A549 (cell line): ENCODE measurements at regions not wholly inside any gene's neighbourhood (a gene's known extent, or its start where the extent isn't known, plus 50 kb on each side); places are given as distances from the start of the nearest gene placed in this dataset.

Source experiments
- CTCF ChIP-seq: fragments of >200 bp; sonication (Bioruptor Twin); formaldehyde crosslinking; IDR thresholded peaks from 3 replicates; pipeline ENCODE4 v1.5.1; 2016
- FOSL2 ChIP-seq, 2 experiments: fragments of 450-650 bp in 1 of 2; fragments of >200 bp in 1 of 2; sonication (Bioruptor Twin) in 1 of 2; formaldehyde crosslinking; IDR thresholded peaks; 2 replicates each; pipeline versions ENCODE4 v1.5.0 to v1.6.1; 2016 to 2020; ENCODE audit warnings: mild to moderate bottlenecking in 1 of 2, moderate library complexity in 1 of 2
- HDAC2 ChIP-seq: fragments of 200-600 bp; sonication (generic); IDR thresholded peaks from 2 replicates; pipeline ENCODE4 v1.6.1; 2016
- POLR2A ChIP-seq: IDR thresholded peaks from 2 replicates; pipeline ENCODE4 v1.6.1; 2012; ENCODE audit warnings: mild to moderate bottlenecking, low read length
- RCOR1 ChIP-seq: fragments of 150-350 bp; IDR thresholded peaks from 2 replicates; pipeline ENCODE4 v1.6.1; 2014; ENCODE audit warnings: antibody characterized with exemption, low read length, low read depth
- TF ChIP-seq, protein P1 (sequence below): fragments of 150-350 bp; IDR thresholded peaks from 2 replicates; pipeline ENCODE4 v1.6.1; 2014; ENCODE audit warnings: low read depth, mild to moderate bottlenecking, low read length

DNA sequence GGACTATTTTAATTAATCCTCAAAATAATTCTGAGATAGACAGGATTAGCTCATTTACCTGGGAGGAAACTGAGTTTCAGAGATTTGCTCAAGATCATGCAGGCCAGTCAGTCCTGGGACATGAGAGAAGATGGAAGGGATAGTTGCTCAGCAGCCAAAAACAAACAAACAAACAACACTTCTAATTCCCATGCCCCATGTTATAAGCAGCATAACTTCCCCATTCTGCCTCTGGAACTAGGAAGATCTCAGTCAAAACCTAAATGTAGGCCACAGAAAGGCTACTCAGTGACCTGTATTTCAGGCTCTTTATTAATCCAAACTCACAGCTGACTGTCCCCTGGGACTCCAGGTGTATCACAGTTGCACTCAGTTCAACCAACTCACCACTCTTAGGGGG lies 489.2 kb upstream of the NBEA start:
- TF ChIP-seq RCOR1 (no peak), FOSL2 (IDR thresholded peaks at IDR 0.05) (no peak), FOSL2 (CRISPR knock-in tag; IDR thresholded peaks at IDR 0.05) (no peak), HDAC2 (no peak), CTCF (no peak), POLR2A (no peak)
- TF ChIP-seq, protein P1, sequence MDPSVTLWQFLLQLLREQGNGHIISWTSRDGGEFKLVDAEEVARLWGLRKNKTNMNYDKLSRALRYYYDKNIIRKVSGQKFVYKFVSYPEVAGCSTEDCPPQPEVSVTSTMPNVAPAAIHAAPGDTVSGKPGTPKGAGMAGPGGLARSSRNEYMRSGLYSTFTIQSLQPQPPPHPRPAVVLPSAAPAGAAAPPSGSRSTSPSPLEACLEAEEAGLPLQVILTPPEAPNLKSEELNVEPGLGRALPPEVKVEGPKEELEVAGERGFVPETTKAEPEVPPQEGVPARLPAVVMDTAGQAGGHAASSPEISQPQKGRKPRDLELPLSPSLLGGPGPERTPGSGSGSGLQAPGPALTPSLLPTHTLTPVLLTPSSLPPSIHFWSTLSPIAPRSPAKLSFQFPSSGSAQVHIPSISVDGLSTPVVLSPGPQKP = no peak
